GM19452 (cell line): ENCODE measurements at regions not wholly inside any gene's neighbourhood (a gene's known extent, or its start where the extent isn't known, plus 50 kb on each side); places are given as distances from the start of the nearest gene placed in this dataset.

ENCODE experiments used
- ATAC-seq: cut with Tn5 transposase; IDR thresholded peaks from one replicate; pipeline ENCODE4 v1.9.1; 2021; ENCODE audit not compliant: unreplicated experiment

DNA sequence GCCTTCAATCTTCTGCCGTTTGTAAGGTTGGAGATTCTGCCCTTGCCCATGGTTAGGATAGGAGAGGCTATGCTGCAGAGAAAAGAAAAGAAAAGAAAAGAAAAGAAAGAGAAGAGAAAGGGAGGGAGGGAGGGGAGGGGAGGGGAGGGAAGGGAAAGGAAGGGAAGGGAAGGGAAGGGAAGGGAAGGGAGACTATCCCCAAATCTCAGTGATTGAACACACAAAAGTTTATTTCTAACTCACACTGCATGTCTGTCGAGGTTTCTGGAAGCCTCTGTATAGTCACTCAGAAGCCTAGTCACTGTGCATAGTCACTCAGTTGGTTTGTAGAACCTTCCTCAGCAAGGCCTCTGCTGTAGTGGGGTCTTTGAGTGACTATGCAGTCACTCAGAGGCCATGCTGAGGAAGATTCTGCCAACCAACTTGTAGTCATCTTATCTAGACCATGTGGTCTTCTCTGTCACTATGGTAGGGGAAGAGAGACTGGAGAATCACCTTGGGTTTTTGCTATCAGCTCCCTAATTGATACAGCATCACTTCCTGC lies 52.3 kb upstream of the ABCC9 start:
- no peak for ATAC-seq

DNA sequence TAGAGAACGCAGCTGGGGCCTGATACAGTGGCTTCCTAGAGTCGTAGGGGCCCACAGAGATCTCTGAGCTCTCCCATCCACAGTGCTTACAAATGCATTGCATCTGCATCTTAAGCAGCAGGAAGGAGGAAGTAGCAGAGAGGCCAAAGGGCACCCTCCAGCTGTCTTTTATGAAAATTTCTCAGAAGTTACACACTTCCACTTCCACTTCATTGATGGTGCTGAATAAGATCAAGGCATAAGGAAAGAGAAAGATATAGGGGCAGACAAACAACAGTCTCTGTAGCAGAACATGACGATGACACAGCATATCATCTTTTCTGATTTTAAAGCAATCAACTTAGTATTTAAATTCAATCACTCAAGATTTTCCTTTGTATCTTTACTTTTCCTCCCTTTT lies 51.6 kb upstream of the ABCC9 start:
- ATAC-seq: peak; percentile 50

DNA sequence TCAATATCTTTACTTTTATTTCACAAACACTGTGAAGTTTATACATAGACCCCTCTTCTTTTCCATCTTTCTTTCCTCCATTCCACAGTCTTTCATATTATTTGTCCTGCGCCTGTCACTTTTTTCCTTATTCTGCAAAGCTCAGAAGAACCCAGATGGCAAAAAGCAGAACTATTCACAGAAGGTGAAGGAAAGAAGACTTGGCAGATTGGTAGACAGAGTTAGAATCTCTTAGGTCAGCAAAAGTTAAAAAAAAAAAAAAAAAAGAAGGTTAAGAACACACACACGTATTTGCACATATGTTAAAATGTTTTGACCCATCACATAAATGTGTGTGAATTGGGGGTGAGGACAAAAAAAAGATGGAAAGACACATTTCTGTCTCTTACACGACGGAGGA lies 50.3 kb upstream of the ABCC9 start:
- no peak for ATAC-seq
